22Rv1 (cell line): ENCODE measurements at regions not wholly inside any gene's neighbourhood (a gene's known extent, or its start where the extent isn't known, plus 50 kb on each side); places are given as distances from the start of the nearest gene placed in this dataset.

ENCODE experiments used
- H3K27ac ChIP-seq: fragments of 450-650 bp; 2 replicates; pipeline ENCODE4 v1.5.1; 2017
- ZFX ChIP-seq: fragments of 450-650 bp; IDR thresholded peaks from 2 replicates; pipeline ENCODE4 v1.6.1; 2017; ENCODE audit warnings: antibody characterized with exemption, borderline replicate concordance
- TF ChIP-seq, protein P1 (sequence below): fragments of 450-650 bp; IDR thresholded peaks from 2 replicates; pipeline ENCODE4 v1.5.1; 2017; ENCODE audit warnings: mild to moderate bottlenecking

DNA sequence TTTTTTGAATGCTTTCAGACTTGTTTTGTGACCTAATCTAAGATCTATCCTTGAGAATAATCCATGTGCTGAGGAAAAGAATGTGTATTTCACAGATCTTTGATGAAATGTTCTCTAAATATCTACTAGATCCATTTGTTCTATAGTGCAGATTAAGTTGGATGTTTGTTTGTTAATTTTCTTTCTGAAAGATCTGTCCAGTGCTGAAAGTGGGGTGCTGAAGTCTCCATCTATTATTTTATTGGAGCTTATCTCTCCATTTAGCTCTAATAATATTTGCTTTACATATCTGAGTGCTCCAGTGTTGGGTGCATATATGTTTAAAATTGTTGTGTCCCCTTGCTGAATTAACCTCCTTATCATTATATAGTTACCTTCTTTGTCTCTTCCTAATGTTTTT is 303.6 kb downstream of the HTR1B start:
- H3K27ac ChIP-seq = no peak overlapping the region
- TF ChIP-seq, protein P1, sequence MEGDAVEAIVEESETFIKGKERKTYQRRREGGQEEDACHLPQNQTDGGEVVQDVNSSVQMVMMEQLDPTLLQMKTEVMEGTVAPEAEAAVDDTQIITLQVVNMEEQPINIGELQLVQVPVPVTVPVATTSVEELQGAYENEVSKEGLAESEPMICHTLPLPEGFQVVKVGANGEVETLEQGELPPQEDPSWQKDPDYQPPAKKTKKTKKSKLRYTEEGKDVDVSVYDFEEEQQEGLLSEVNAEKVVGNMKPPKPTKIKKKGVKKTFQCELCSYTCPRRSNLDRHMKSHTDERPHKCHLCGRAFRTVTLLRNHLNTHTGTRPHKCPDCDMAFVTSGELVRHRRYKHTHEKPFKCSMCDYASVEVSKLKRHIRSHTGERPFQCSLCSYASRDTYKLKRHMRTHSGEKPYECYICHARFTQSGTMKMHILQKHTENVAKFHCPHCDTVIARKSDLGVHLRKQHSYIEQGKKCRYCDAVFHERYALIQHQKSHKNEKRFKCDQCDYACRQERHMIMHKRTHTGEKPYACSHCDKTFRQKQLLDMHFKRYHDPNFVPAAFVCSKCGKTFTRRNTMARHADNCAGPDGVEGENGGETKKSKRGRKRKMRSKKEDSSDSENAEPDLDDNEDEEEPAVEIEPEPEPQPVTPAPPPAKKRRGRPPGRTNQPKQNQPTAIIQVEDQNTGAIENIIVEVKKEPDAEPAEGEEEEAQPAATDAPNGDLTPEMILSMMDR = no peak
- TF ChIP-seq ZFX = no peak

DNA sequence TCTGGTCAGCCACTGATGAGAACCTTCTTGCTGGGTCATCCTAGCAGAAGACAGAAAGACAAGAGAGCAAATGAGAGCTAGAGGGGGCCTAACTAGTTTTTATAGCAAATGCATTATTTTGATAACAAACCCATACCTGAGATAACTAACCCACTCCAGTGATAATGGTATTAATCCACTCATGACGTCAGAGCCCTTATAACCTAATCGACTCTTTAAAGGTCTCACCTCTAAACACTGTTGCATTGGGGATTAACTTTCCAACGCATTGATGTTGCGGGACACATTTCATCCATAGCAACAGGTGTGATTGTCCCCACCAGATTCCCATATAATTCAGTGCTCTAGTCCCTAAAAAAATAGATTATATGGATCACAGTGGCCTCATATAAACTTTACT is 312.1 kb downstream of the HTR1B start:
- TF ChIP-seq, protein P1 = no peak
- no peak for TF ChIP-seq ZFX

DNA sequence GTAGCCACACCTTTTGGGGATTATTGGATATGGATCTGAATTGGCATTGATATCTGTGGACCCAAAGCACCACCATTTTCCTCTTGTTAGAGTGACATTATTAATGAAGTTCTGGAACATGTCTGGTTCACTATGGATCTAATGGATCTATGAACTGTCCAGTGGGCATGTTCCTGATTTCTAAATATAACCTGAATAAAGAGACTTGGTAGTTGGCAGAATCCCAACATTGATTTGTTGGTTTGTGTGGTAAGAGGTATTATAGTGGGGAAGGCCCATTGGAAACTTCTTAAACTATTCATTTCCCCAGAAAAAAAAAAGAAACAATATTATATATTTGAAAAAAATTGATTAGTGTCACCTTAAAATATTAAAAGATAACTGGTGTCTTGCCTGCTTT is 312.6 kb downstream of the HTR1B start:
- H3K27ac ChIP-seq = no peak overlapping the region
- TF ChIP-seq, protein P1 = no peak
- TF ChIP-seq ZFX = no peak

More for the DNA sequence above, 312.1 kb downstream of the HTR1B start:
- H3K27ac ChIP-seq = no peak overlapping the region

DNA sequence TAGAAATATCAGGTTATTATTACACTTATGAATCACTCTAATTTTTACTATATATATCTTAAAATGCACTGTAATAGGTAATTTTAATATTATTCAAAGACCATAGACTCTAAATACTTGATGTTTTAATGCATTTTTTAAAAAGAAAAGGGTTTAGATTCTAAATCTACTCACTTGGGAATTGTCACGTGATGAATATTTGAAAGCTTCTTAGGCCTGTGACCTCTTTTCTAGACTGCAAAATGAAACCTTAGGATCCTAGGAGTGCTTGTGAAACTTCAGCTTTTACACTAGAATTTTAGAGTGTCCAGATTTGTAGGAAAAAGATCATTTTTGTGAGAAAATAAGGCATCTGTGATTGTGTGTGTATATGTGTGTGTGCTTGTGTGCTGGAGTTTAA is 318.0 kb downstream of the HTR1B start:
- TF ChIP-seq, protein P1 = no peak
- no peak for TF ChIP-seq ZFX
- no peak overlapping the region for H3K27ac ChIP-seq

DNA sequence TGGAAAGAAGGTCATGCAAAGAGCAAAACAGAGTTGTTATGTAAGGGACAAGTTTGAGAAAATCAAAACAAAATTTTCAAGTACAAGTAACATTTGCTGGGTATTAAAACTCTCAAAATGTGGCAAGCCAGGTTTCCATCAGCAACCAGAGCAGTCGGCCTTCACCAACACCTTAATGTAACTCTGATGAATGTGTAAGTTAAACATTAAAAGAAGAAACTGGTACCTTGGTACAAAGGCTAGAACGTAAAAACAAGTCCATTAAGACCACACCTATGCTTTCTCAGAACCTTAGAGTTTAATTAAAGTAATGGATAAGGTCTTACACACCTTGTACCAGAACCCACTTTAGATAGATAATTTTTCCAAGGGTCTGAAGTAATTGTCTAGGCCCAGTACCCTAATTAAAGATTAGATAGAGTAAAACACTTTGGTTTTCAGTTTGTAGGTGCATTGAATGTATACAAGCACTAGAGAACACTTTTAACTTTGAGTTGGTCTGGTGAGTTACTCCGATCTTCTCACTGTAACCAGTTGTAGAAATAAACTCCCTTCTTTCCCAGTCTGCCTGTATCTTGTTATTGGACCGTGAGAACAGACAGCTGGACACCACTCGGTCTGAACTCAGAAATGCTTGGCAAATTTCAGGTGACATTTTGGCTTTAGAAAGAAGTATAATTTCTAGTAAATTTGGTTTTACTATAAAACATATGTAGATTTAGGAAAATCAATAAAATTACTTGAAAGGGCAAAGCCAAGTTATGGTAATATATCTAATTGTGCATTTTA is 319.4 kb downstream of the HTR1B start:
- H3K27ac ChIP-seq = no peak overlapping the region
- TF ChIP-seq, protein P1 = no peak
- TF ChIP-seq ZFX = no peak

DNA sequence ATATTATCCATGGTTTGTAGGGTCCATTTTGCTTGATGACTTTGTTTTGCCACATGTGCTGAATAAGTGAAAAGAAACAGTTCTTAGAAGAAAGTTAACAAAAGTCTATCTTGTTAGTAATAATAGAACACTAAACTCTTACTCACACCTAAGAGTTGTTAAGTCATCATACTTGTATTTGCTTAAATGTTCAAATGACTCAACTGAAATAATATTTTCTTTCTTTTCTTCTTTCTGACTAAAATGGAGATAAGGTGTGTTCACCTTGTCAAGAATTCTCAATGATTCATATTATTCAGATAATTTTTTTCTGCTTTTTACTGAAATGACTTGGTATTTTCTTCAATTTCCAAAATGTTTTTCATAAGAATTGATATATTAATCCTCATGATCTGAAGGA is 327.2 kb downstream of the HTR1B start:
- H3K27ac ChIP-seq = no peak overlapping the region
- TF ChIP-seq ZFX = no peak
- TF ChIP-seq, protein P1 = no peak

DNA sequence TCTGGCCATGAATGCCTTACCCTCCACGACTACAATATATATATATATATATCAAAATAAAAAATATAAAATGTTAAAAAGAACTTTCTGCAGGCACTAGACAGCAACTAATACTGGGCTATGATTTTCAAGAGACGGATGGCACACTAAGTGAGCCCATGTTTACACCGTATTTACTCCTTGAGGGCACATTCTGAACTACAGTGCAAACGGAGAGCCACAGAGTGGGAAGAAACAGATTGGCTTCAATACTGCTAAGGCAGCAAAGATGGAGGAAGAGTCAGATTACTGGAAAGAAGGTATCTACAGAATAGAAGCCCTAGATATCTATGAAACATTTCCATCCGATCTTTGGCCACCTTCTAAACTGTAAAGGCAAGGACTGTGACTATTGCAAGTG is 330.3 kb downstream of the HTR1B start:
- no peak overlapping the region for H3K27ac ChIP-seq
- TF ChIP-seq, protein P1 = no peak
- TF ChIP-seq ZFX = no peak
